ENCODE measurements at regions not wholly inside any gene's neighbourhood (a gene's known extent, or its start where the extent isn't known, plus 50 kb on each side); places are given as distances from the start of the nearest gene placed in this dataset.

DNA sequence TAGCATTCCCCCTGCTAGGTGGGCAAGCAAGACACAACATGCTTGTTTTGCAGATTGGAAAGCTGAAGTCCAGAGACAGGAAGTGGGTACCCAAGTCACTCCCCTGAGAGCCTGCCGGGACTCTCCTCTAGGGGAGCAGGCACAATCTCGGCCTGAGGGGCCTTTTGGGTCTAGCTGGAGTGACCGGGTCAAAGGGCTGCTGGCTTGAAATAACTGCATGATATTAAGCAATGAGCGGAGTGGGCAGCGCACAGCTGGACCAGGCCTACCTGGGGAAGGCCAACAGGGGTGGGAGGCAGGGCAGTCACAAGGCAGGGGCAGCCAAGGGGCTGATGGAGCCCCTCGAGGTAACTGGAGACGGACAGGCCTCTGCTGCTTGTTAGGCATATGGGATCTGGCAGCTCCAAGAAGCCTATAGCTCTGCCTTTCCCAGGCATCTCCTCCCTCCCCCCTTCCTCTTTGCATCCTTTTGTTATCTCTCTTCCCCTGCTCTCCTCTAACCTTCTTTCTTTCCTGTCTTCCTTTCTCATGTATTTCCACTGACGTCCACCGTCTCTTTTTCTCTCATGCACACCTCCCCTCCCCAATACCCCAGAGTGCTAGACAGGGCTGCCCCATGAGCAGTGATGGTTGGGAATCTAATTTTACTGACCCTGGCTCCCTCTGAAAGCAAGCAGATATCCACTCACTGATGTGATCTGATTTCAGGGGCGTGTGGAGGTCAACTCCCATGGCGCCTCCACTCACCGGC lies 237.5 kb downstream of the LOXHD1 start:
- H3K9me3 Mint-ChIP-seq (ENCODE audit: unreplicated experiment): no peaks in the 10 kb centered on the region
- no peaks in the 10 kb centered on the region for H3K36me3 Mint-ChIP-seq (ENCODE audit: low read depth, unreplicated experiment)
- no peak overlapping the region for H3K4me3 Mint-ChIP-seq (ENCODE audit: unreplicated experiment)
- Histone ChIP-seq H3K27ac (ENCODE audit: low read depth, low read length) (no peak overlapping the region), H3K4me2 (ENCODE audit: low read length) (no peak overlapping the region), H2AFZ (ENCODE audit: low read depth, low read length) (no peak overlapping the region), H3K4me1 (ENCODE audit: insufficient read depth, low read length) (no peaks in the 10 kb centered on the region), H3K27me3 (ENCODE audit: insufficient read depth, low read length) (no peaks in the 10 kb centered on the region), H3K79me2 (ENCODE audit: insufficient read depth, low read length) (no peaks in the 10 kb centered on the region), H3K9ac (ENCODE audit: low read length) (no peak overlapping the region), H3K9me3 (ENCODE audit: insufficient read depth, low read depth, low read length) (no peaks in the 10 kb centered on the region), H3K4me3 (ENCODE audit: insufficient read depth, low read depth, low read length) (no peak overlapping the region), H3K36me3 (ENCODE audit: insufficient read depth, low read length) (no peaks in the 10 kb centered on the region), H4K20me1 (ENCODE audit: insufficient read depth, low read length) (no peaks in the 10 kb centered on the region)
- H3K27ac Mint-ChIP-seq (ENCODE audit: unreplicated experiment): no peak overlapping the region
- FAIRE-seq: no peak
- peaks cover 42% of the 10 kb centered on the region for H3K27me3 Mint-ChIP-seq (ENCODE audit: low read depth, unreplicated experiment)
- no peak for DNase-seq (ENCODE audit: low read depth)
- peaks cover 8% of the 10 kb centered on the region for H3K4me1 Mint-ChIP-seq (ENCODE audit: low read depth, unreplicated experiment)
- TF ChIP-seq CTCF (IDR thresholded peaks at IDR 0.05; ENCODE audit: insufficient read depth, low read depth, low read length) (no peak), EZH2 (IDR thresholded peaks at IDR 0.05; ENCODE audit: insufficient read depth, low read length) (no peak)

GRCh38 chr18:46421973-46422551 lies 235.0 kb downstream of the LOXHD1 start:
- no peak overlapping the region for H3K4me3 ChIP-seq (ENCODE audit: insufficient read depth, low read depth, low read length)
- no peaks in the 10 kb centered on the region for H4K20me1 ChIP-seq (ENCODE audit: insufficient read depth, low read length)
- H3K4me2 ChIP-seq (ENCODE audit: low read length): no peak overlapping the region
- no peak overlapping the region for H3K27ac Mint-ChIP-seq (ENCODE audit: unreplicated experiment)
- H2AFZ ChIP-seq (ENCODE audit: low read depth, low read length): no peak overlapping the region
- H3K9me3 ChIP-seq (ENCODE audit: insufficient read depth, low read depth, low read length): no peaks in the 10 kb centered on the region
- TF ChIP-seq EZH2 (IDR thresholded peaks at IDR 0.05; ENCODE audit: insufficient read depth, low read length): no peak
- TF ChIP-seq CTCF (IDR thresholded peaks at IDR 0.05; ENCODE audit: insufficient read depth, low read depth, low read length): no peak
- H3K4me3 Mint-ChIP-seq (ENCODE audit: unreplicated experiment): no peak overlapping the region
- H3K27ac ChIP-seq (ENCODE audit: low read depth, low read length): no peak overlapping the region
- H3K36me3 ChIP-seq (ENCODE audit: insufficient read depth, low read length): no peaks in the 10 kb centered on the region
- FAIRE-seq: no peak
- H3K27me3 ChIP-seq (ENCODE audit: insufficient read depth, low read length): no peaks in the 10 kb centered on the region
- H3K4me1 Mint-ChIP-seq (ENCODE audit: low read depth, unreplicated experiment): peaks cover 8% of the 10 kb centered on the region
- no peaks in the 10 kb centered on the region for H3K79me2 ChIP-seq (ENCODE audit: insufficient read depth, low read length)
- H3K36me3 Mint-ChIP-seq (ENCODE audit: low read depth, unreplicated experiment): no peaks in the 10 kb centered on the region
- peaks cover 47% of the 10 kb centered on the region for H3K27me3 Mint-ChIP-seq (ENCODE audit: low read depth, unreplicated experiment)
- H3K9ac ChIP-seq (ENCODE audit: low read length): no peak overlapping the region
- no peak for DNase-seq (ENCODE audit: low read depth)
- H3K4me1 ChIP-seq (ENCODE audit: insufficient read depth, low read length): no peaks in the 10 kb centered on the region
- peaks cover 2% of the 10 kb centered on the region for H3K9me3 Mint-ChIP-seq (ENCODE audit: unreplicated experiment)

- Mint-ChIP-seq H3K9me3 (ENCODE audit: unreplicated experiment) (peaks cover 2% of the 10 kb centered on the region), H3K27ac (ENCODE audit: unreplicated experiment) (no peak overlapping the region), H3K4me3 (ENCODE audit: unreplicated experiment) (no peak overlapping the region), H3K27me3 (ENCODE audit: low read depth, unreplicated experiment) (peaks cover 49% of the 10 kb centered on the region), H3K36me3 (ENCODE audit: low read depth, unreplicated experiment) (no peaks in the 10 kb centered on the region), H3K4me1 (ENCODE audit: low read depth, unreplicated experiment) (peaks cover 8% of the 10 kb centered on the region)
- Histone ChIP-seq H2AFZ (ENCODE audit: low read depth, low read length) (no peak overlapping the region), H3K4me1 (ENCODE audit: insufficient read depth, low read length) (no peaks in the 10 kb centered on the region), H3K4me3 (ENCODE audit: insufficient read depth, low read depth, low read length) (no peak overlapping the region), H3K36me3 (ENCODE audit: insufficient read depth, low read length) (no peaks in the 10 kb centered on the region), H3K27me3 (ENCODE audit: insufficient read depth, low read length) (no peaks in the 10 kb centered on the region), H3K27ac (ENCODE audit: low read depth, low read length) (no peak overlapping the region), H3K9me3 (ENCODE audit: insufficient read depth, low read depth, low read length) (no peaks in the 10 kb centered on the region), H4K20me1 (ENCODE audit: insufficient read depth, low read length) (no peaks in the 10 kb centered on the region), H3K9ac (ENCODE audit: low read length) (no peak overlapping the region), H3K4me2 (ENCODE audit: low read length) (no peak overlapping the region), H3K79me2 (ENCODE audit: insufficient read depth, low read length) (no peaks in the 10 kb centered on the region)
- DNase-seq (ENCODE audit: low read depth) (no peak), FAIRE-seq (no peak)
- no peak for TF ChIP-seq EZH2 (IDR thresholded peaks at IDR 0.05; ENCODE audit: insufficient read depth, low read length)
- no peak for TF ChIP-seq CTCF (IDR thresholded peaks at IDR 0.05; ENCODE audit: insufficient read depth, low read depth, low read length)
Measured at GRCh38 chr18:46422552-46423055, 234.4 kb downstream of the LOXHD1 start.

Data from astrocyte (in vitro differentiated cells and primary cell).